Caco-2 (cell line): ENCODE measurements at regions not wholly inside any gene's neighbourhood (a gene's known extent, or its start where the extent isn't known, plus 50 kb on each side); places are given as distances from the start of the nearest gene placed in this dataset.

Source experiments
- BruUV-seq: library from RNA; stranded (reverse); fragments of 400-500 nt; replicated peaks from 2 replicates; lab custom pipeline; 2021; lab: Mats Ljungman, UMichigan
- CTCF ChIA-PET: fragments of 300-600 bp; sonication (Branson Sonifier 250); formaldehyde crosslinking; loops from one replicate; lab custom pipeline; 2022; ENCODE audit warnings: antibody characterized with exemption; lab: Charles Lee
- POLR2A ChIA-PET: fragments of 300-600 bp; sonication (Branson Sonifier 250); formaldehyde crosslinking; loops from one replicate; lab custom pipeline; 2022; ENCODE audit warnings: antibody characterized with exemption; lab: Charles Lee
- DNase-seq, 2 experiments: peaks; one replicate each; pipeline versions ENCODE4 v3.0.0 to v3.0.0-alpha.2; 2020 to 2022
- H3K27me3 ChIP-seq: replicated peaks from 2 replicates; pipeline ENCODE4 v1.6.0; 2011; ENCODE audit warnings: low read length; ENCODE audit not compliant: control insufficient read depth, insufficient read depth
- H3K36me3 ChIP-seq: 2 replicates; pipeline ENCODE4 v1.5.1; 2011; ENCODE audit warnings: low read length; ENCODE audit not compliant: control insufficient read depth, insufficient read depth
- H3K4me1 ChIP-seq: fragments of 250-450 bp; sonication (Bioruptor Pico); 2 replicates; pipeline ENCODE4 v1.5.1; 2020; ENCODE audit warnings: mild to moderate bottlenecking
- H3K4me3 ChIP-seq: 2 replicates; pipeline ENCODE4 v1.5.1; 2011; ENCODE audit warnings: low read depth, mild to moderate bottlenecking, control low read depth, low read length
- H3K9me3 ChIP-seq: fragments of 250-450 bp; sonication (Bioruptor Pico); 2 replicates; pipeline ENCODE4 v1.5.1; 2020; ENCODE audit warnings: mild to moderate bottlenecking, moderate library complexity
- H3K27ac Mint-ChIP-seq: one replicate; pipeline ENCODE4 v1.8.0; 2022; ENCODE audit warnings: mixed read lengths; ENCODE audit not compliant: unreplicated experiment
- H3K27me3 Mint-ChIP-seq: one replicate; pipeline ENCODE4 v1.8.0; 2022; ENCODE audit warnings: mixed read lengths; ENCODE audit not compliant: insufficient read depth, unreplicated experiment
- H3K36me3 Mint-ChIP-seq: one replicate; pipeline ENCODE4 v1.8.0; 2022; ENCODE audit warnings: mild to moderate bottlenecking, mixed read lengths; ENCODE audit not compliant: insufficient read depth, unreplicated experiment
- H3K4me1 Mint-ChIP-seq: one replicate; pipeline ENCODE4 v1.8.0; 2022; ENCODE audit warnings: low read depth, mixed read lengths; ENCODE audit not compliant: unreplicated experiment
- H3K4me3 Mint-ChIP-seq: one replicate; pipeline ENCODE4 v1.8.0; 2022; ENCODE audit warnings: mild to moderate bottlenecking, moderate library complexity, mixed read lengths; ENCODE audit not compliant: unreplicated experiment
- H3K9me3 Mint-ChIP-seq: one replicate; pipeline ENCODE4 v1.8.0; 2022; ENCODE audit warnings: mixed read lengths; ENCODE audit not compliant: unreplicated experiment
- intact Hi-C: fragments of 100-400 bp; cut with micrococcal nuclease; formaldehyde crosslinking; loops from one replicate; pipeline ENCODE4 v1.10.0; 2022; ENCODE audit not compliant: unreplicated experiment
- TF ChIP-seq, protein P1 (sequence below), 2 experiments: fragments of 200-600 bp in 1 of 2; IDR thresholded peaks; 1 replicate in 1 of 2; 2 replicates in 1 of 2; pipeline versions ENCODE4 v1.5.1 to v1.8.0; 2011 to 2022; ENCODE audit warnings: antibody characterized with exemption in 1 of 2, control low read depth in 1 of 2, inconsistent platforms in 1 of 2, low read depth in 1 of 2, low read length in 1 of 2, mild to moderate bottlenecking in 1 of 2, moderate library complexity in 1 of 2; ENCODE audit not compliant: insufficient read depth in 1 of 2, severe bottlenecking in 1 of 2, unreplicated experiment in 1 of 2

DNA sequence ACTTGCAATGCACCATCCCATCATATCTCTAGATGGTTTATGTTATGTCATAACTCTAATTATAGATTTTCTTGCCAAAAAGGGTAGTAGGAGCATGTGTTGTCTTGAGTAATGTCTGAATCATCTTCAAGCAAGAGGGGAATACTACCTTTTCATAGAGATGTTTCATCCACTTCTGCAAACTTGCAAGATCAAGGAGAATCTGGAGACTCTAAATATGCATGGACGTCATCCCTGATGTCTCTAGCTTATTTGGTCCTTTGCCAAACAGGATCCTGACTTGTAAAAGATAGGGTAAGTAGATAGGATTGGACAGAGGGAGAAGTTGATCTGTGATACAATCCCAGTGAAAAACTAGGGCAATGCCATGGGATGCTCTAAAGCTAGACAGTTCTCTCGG is 246.5 kb downstream of the DMRTA1 start:
- Histone ChIP-seq H3K4me3 (no peak overlapping the region), H3K9me3 (no peaks in the 10 kb centered on the region), H3K4me1 (no peaks in the 10 kb centered on the region), H3K27me3 (no peaks in the 10 kb centered on the region), H3K36me3 (no peaks in the 10 kb centered on the region)
- Mint-ChIP-seq H3K4me3 (no peak overlapping the region), H3K36me3 (no peaks in the 10 kb centered on the region), H3K9me3 (no peaks in the 10 kb centered on the region), H3K27me3 (peaks cover 3% of the 10 kb centered on the region), H3K27ac (no peak overlapping the region), H3K4me1 (no peaks in the 10 kb centered on the region)
- DNase-seq: no peak
- ChIA-PET POLR2A (no interaction called here), CTCF (no interaction called here)
- intact Hi-C loops: no loop called here
- TF ChIP-seq, protein P1, sequence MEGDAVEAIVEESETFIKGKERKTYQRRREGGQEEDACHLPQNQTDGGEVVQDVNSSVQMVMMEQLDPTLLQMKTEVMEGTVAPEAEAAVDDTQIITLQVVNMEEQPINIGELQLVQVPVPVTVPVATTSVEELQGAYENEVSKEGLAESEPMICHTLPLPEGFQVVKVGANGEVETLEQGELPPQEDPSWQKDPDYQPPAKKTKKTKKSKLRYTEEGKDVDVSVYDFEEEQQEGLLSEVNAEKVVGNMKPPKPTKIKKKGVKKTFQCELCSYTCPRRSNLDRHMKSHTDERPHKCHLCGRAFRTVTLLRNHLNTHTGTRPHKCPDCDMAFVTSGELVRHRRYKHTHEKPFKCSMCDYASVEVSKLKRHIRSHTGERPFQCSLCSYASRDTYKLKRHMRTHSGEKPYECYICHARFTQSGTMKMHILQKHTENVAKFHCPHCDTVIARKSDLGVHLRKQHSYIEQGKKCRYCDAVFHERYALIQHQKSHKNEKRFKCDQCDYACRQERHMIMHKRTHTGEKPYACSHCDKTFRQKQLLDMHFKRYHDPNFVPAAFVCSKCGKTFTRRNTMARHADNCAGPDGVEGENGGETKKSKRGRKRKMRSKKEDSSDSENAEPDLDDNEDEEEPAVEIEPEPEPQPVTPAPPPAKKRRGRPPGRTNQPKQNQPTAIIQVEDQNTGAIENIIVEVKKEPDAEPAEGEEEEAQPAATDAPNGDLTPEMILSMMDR (IDR thresholded peaks at IDR 0.05; ENCODE audit: insufficient read depth in 1 of 2, low read depth in 1 of 2, low read length in 1 of 2, severe bottlenecking in 1 of 2, unreplicated experiment in 1 of 2): no peak
- BruUV-seq: no TSS peak

DNA sequence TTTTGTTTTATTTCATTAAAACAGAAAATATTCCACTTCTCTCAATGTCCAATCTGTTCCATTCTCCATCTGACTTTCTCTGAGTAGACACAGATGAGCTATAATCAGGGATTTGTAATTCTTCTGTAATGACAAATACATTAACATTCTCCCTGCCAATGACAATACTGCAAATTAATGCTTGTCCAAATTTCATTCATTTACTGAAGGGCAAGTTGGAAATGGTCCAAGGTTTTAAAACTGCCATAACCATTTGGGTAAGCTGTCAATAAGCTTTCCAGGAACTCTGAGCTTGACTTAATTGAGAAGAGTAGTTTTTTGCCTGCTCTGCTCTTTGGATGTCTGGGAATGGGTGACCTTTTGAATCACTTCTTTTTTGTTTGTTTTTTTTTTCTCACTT is 253.5 kb downstream of the DMRTA1 start:
- no peak for DNase-seq
- TF ChIP-seq, protein P1 (IDR thresholded peaks at IDR 0.05; ENCODE audit: insufficient read depth in 1 of 2, low read depth in 1 of 2, low read length in 1 of 2, severe bottlenecking in 1 of 2, unreplicated experiment in 1 of 2): no peak
- no peaks in the 10 kb centered on the region for H3K9me3 Mint-ChIP-seq
- H3K4me1 Mint-ChIP-seq: no peaks in the 10 kb centered on the region
- Histone ChIP-seq H3K4me3 (no peak overlapping the region), H3K9me3 (no peaks in the 10 kb centered on the region), H3K36me3 (no peaks in the 10 kb centered on the region), H3K27me3 (no peaks in the 10 kb centered on the region), H3K4me1 (no peaks in the 10 kb centered on the region)
- CTCF ChIA-PET: no interaction called here
- H3K27me3 Mint-ChIP-seq: no peaks in the 10 kb centered on the region
- BruUV-seq: no TSS peak
- POLR2A ChIA-PET: no interaction called here
- no peaks in the 10 kb centered on the region for H3K36me3 Mint-ChIP-seq
- no peak overlapping the region for H3K4me3 Mint-ChIP-seq
- intact Hi-C loops: no loop called here
- H3K27ac Mint-ChIP-seq: no peak overlapping the region

DNA sequence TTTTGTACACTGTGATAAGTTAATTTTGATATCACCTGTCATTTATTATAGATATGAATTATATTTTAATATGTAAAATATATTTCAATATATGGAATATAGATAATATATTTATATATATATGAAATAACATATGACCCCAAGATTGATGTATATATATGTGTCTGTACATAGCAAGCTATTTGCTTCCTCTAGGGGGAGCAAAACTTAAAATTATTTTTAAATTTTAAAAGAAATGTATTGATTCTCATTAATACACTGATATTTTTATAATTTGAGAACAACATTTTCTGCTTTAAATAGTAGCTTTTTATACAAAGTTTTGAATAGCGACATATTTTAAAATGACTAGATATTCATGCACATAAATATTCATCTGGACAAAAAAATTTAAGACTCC is 272.0 kb downstream of the DMRTA1 start:
- no peaks in the 10 kb centered on the region for H3K4me1 Mint-ChIP-seq
- ChIA-PET CTCF (no interaction called here), POLR2A (no interaction called here)
- no peak overlapping the region for H3K27ac Mint-ChIP-seq
- DNase-seq: no peak
- intact Hi-C loops: no loop called here
- H3K36me3 Mint-ChIP-seq: no peaks in the 10 kb centered on the region
- Histone ChIP-seq H3K4me3 (no peak overlapping the region), H3K4me1 (no peaks in the 10 kb centered on the region), H3K9me3 (no peaks in the 10 kb centered on the region), H3K27me3 (no peaks in the 10 kb centered on the region), H3K36me3 (no peaks in the 10 kb centered on the region)
- no peak overlapping the region for H3K4me3 Mint-ChIP-seq
- H3K27me3 Mint-ChIP-seq: no peaks in the 10 kb centered on the region
- no TSS peak for BruUV-seq
- H3K9me3 Mint-ChIP-seq: no peaks in the 10 kb centered on the region
- TF ChIP-seq, protein P1 (IDR thresholded peaks at IDR 0.05; ENCODE audit: insufficient read depth in 1 of 2, low read depth in 1 of 2, low read length in 1 of 2, severe bottlenecking in 1 of 2, unreplicated experiment in 1 of 2): no peak
